ENCODE measurements at regions not wholly inside any gene's neighbourhood (a gene's known extent, or its start where the extent isn't known, plus 50 kb on each side); places are given as distances from the start of the nearest gene placed in this dataset.

GRCh38 chr15:91472316-91472756, 372.3 kb downstream of the SV2B start:
- TF ChIP-seq, protein P1, sequence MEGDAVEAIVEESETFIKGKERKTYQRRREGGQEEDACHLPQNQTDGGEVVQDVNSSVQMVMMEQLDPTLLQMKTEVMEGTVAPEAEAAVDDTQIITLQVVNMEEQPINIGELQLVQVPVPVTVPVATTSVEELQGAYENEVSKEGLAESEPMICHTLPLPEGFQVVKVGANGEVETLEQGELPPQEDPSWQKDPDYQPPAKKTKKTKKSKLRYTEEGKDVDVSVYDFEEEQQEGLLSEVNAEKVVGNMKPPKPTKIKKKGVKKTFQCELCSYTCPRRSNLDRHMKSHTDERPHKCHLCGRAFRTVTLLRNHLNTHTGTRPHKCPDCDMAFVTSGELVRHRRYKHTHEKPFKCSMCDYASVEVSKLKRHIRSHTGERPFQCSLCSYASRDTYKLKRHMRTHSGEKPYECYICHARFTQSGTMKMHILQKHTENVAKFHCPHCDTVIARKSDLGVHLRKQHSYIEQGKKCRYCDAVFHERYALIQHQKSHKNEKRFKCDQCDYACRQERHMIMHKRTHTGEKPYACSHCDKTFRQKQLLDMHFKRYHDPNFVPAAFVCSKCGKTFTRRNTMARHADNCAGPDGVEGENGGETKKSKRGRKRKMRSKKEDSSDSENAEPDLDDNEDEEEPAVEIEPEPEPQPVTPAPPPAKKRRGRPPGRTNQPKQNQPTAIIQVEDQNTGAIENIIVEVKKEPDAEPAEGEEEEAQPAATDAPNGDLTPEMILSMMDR (IDR thresholded peaks at IDR 0.05; ENCODE audit: borderline replicate concordance), result no peak
- intact Hi-C loops (cut with micrococcal nuclease), result no loop called here
- Histone ChIP-seq H3K4me3 (no peak overlapping the region), H3K27ac (replicated peaks) (no peak overlapping the region), H3K27me3 (ENCODE audit: low read depth) (peaks cover 4% of the 10 kb centered on the region), H3K4me1 (no peaks in the 10 kb centered on the region), H3K9me3 (replicated peaks) (no peaks in the 10 kb centered on the region), H3K36me3 (no peaks in the 10 kb centered on the region)
- DNase-seq, result no peak

DNA sequence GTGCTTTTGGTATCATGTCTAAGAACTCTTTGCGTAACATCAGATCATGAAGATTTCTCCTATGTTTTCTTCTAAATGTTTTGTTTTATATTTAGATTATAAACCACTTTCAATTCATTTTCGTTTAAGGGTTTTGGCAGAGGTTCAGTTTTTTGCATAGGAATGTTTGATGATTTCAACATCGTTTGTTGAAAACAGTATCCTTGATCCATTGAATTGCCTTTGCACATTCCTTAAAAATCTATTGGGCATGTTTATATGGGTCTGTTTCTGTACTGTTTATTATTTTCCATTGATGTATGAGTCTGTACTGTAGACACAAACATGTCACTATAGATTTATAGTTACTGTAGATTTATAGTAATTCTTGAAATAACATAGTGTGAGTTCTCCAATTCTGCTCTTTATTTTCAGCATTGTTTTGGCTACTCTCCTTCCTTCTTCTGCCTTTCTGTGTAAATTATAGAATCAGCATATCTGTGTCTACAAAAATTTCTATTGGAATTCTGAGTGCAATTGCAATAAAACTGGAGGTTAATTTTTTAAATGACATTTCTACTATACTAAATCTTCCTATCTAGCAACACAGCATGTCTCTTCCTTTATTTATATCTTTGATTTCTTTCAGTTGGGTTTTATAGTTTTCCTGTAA, 374.0 kb downstream of the SV2B start:
- no peak overlapping the region for H3K27ac ChIP-seq (replicated peaks)
- no peaks in the 10 kb centered on the region for H3K36me3 ChIP-seq
- intact Hi-C loops (cut with micrococcal nuclease), result no loop called here
- H3K27me3 ChIP-seq (ENCODE audit: low read depth), result peaks cover 4% of the 10 kb centered on the region
- H3K9me3 ChIP-seq (replicated peaks), result no peaks in the 10 kb centered on the region
- TF ChIP-seq, protein P1 (IDR thresholded peaks at IDR 0.05; ENCODE audit: borderline replicate concordance), result no peak
- no peak overlapping the region for H3K4me3 ChIP-seq
- DNase-seq, result no peak
- no peaks in the 10 kb centered on the region for H3K4me1 ChIP-seq

DNA sequence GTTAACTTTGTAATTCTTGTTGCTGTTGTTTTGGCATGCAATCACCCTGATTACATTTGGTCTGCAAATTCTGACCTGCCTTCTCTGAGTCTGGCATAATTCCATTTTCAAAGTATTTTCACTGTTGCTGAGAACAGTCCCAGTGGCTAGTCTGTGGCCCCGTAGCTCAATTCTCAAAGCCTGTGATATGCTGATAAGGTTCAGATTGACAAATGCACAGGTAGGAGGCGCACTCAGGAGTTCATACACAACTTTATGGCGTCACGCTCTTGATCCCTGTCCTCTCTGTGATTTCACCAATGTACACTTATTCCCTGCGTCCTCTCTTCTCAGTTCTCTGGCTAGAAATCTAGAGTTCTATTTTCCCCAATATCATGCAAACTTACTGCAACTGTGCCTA, 376.6 kb upstream of the SLCO3A1 start:
- Histone ChIP-seq H3K27ac (replicated peaks) (no peak overlapping the region), H3K27me3 (ENCODE audit: low read depth) (no peaks in the 10 kb centered on the region), H3K4me3 (no peak overlapping the region), H3K9me3 (replicated peaks) (no peaks in the 10 kb centered on the region), H3K36me3 (no peaks in the 10 kb centered on the region), H3K4me1 (no peaks in the 10 kb centered on the region)
- intact Hi-C loops (cut with micrococcal nuclease), result no loop called here
- TF ChIP-seq, protein P1 (IDR thresholded peaks at IDR 0.05; ENCODE audit: borderline replicate concordance), result no peak
- DNase-seq, result no peak

DNA sequence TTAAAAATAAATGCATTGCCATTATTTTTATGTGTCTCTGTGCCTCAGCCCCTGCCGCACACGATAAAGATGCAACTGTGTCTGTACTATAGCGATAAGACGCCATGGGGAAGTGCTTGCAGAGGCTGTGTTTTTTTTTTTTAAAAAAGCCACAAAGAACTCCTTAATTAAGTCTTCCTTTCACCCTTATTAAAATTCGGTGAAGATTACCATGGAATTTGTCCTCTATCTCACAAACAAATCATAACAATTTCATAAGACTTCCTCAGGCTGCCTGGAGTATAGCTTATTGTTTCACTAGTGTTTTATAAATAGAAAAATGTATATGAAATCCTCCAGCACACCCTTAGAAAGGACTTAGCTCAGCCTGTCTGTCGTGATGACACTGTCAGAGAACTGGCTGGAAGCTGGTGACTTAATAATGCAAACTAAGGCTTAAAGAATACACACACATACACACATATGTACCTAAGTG, 374.8 kb upstream of the SLCO3A1 start:
- TF ChIP-seq, protein P1 (IDR thresholded peaks at IDR 0.05; ENCODE audit: borderline replicate concordance), result no peak
- Histone ChIP-seq H3K36me3 (no peaks in the 10 kb centered on the region), H3K27ac (replicated peaks) (no peak overlapping the region), H3K4me3 (no peak overlapping the region), H3K4me1 (no peaks in the 10 kb centered on the region), H3K9me3 (replicated peaks) (no peaks in the 10 kb centered on the region), H3K27me3 (ENCODE audit: low read depth) (no peaks in the 10 kb centered on the region)
- no peak for DNase-seq
- intact Hi-C loops (cut with micrococcal nuclease), result no loop called here

GRCh38 chr15:91480426-91480825, 373.1 kb upstream of the SLCO3A1 start:
- DNase-seq, result no peak
- no peak overlapping the region for H3K4me3 ChIP-seq
- H3K27me3 ChIP-seq (ENCODE audit: low read depth), result no peaks in the 10 kb centered on the region
- TF ChIP-seq, protein P1 (IDR thresholded peaks at IDR 0.05; ENCODE audit: borderline replicate concordance), result no peak
- intact Hi-C loops (cut with micrococcal nuclease), result no loop called here
- no peaks in the 10 kb centered on the region for H3K4me1 ChIP-seq
- no peak overlapping the region for H3K27ac ChIP-seq (replicated peaks)
- H3K36me3 ChIP-seq, result no peaks in the 10 kb centered on the region
- H3K9me3 ChIP-seq (replicated peaks), result no peaks in the 10 kb centered on the region

Data from left ventricle myocardium inferior (tissue), 1 donor.